Upper lobe of left lung (tissue), 6 donors: ENCODE measurements at regions not wholly inside any gene's neighbourhood (a gene's known extent, or its start where the extent isn't known, plus 50 kb on each side); places are given as distances from the start of the nearest gene placed in this dataset.

Experiments used
- ATAC-seq, 2 donors: fragments of 200-7000 bp; cut with Tn5 transposase; one replicate each; pipeline ENCODE4 v1.9.1; 2022; ENCODE audit warnings: mild to moderate bottlenecking in 2 of 2, moderate library complexity in 2 of 2; ENCODE audit not compliant: low FRiP score in 2 of 2
- DNase-seq, 2 donors: peaks; one replicate each; pipeline ENCODE4 v3.0.0-alpha.2; 2019 to 2020
- H3K27ac ChIP-seq, 4 donors: fragments of 200-600 bp; sonication (generic); one replicate each; pipeline ENCODE4 v1.5.1; 2016 to 2019
- H3K27me3 ChIP-seq, 4 donors: fragments of 200-600 bp; sonication (generic); one replicate each; pipeline ENCODE4 v1.5.1; 2017 to 2019
- H3K36me3 ChIP-seq, 4 donors: fragments of 200-600 bp; sonication (generic); one replicate each; pipeline ENCODE4 v1.5.1; 2016 to 2019
- H3K4me1 ChIP-seq, 4 donors: fragments of 200-600 bp; sonication (generic); one replicate each; pipeline ENCODE4 v1.5.1; 2018 to 2019
- H3K4me3 ChIP-seq, 4 donors: fragments of 200-600 bp; sonication (generic); one replicate each; pipeline ENCODE4 v1.5.1; 2017 to 2019; ENCODE audit warnings: mild to moderate bottlenecking in 2 of 4, moderate library complexity in 1 of 4
- H3K9me3 ChIP-seq, 4 donors: fragments of 200-600 bp; sonication (generic); one replicate each; pipeline ENCODE4 v1.5.1; 2018 to 2019
- CTCF ChIP-seq, 6 experiments: fragments of 450-650 bp in 4 of 6; fragments of 200-600 bp in 2 of 6; sonication (generic) in 2 of 6; IDR thresholded peaks; one replicate each; pipeline ENCODE4 v1.5.1; 2016 to 2019; ENCODE audit warnings: antibody characterized with exemption in 6 of 6
- EP300 ChIP-seq, 4 donors: sonication (generic); formaldehyde crosslinking; IDR thresholded peaks; one replicate each; pipeline ENCODE4 v1.5.1; 2017; ENCODE audit warnings: antibody characterized with exemption in 4 of 4, control low read depth in 2 of 4
- POLR2A ChIP-seq, 4 donors: fragments of 450-650 bp; IDR thresholded peaks; one replicate each; pipeline ENCODE4 v1.5.1; 2016 to 2017; ENCODE audit warnings: antibody characterized with exemption in 4 of 4, mild to moderate bottlenecking in 2 of 4
- POLR2AphosphoS5 ChIP-seq, 2 donors: sonication (generic); formaldehyde crosslinking; IDR thresholded peaks; one replicate each; pipeline ENCODE4 v1.5.1; 2017; ENCODE audit warnings: antibody characterized with exemption in 2 of 2
- WGBS, 2 donors: methylation state at CpG; one replicate each; pipeline ENCODE4 v1.1.5; 2017 to 2018; 5-methylcytosine and 5-hydroxymethylcytosine counted together
- donor health status: DM: no; HTN: no; CAD: no; lungs with moderate emphysema.
- donor health status: DM: no; HTN: yes; CAD: no; lungs with severe emphysema.

- Histone ChIP-seq H3K4me3 (no peak overlapping the region), H3K27me3 (no peaks in the 10 kb centered on the region), H3K36me3 (no peaks in the 10 kb centered on the region), H3K4me1 (peaks cover 0 to 13% (median 4%) of the 10 kb centered on the region in 4 donors), H3K9me3 (no peaks in the 10 kb centered on the region), H3K27ac (no peak overlapping the region)
- DNase-seq: peak in 1 of 2 donors; percentile 51
- TF ChIP-seq POLR2AphosphoS5 (IDR thresholded peaks at IDR 0.05) (no peak), CTCF (IDR thresholded peaks at IDR 0.05) (no peak), EP300 (IDR thresholded peaks at IDR 0.05) (no peak), POLR2A (IDR thresholded peaks at IDR 0.05) (no peak)
- WGBS, 2 donors: 38 to 44% methylated on average over 4 of the region's 4 CpGs
- ATAC-seq: no peak
Measured at GRCh38 chr2:64797881-64798575, 144.3 kb upstream of the SERTAD2 start.

GRCh38 chr2:64799592-64800252, 146.0 kb upstream of the SERTAD2 start:
- no peak overlapping the region for H3K4me3 ChIP-seq
- WGBS, 2 donors: 93 to 100% methylated on average over 4 of the region's 4 CpGs
- no peaks in the 10 kb centered on the region for H3K27me3 ChIP-seq
- DNase-seq (no peak), ATAC-seq (no peak)
- peaks cover 0 to 13% (median 4%) of the 10 kb centered on the region in 4 donors for H3K4me1 ChIP-seq
- H3K36me3 ChIP-seq: no peaks in the 10 kb centered on the region
- no peaks in the 10 kb centered on the region for H3K9me3 ChIP-seq
- no peak for TF ChIP-seq POLR2AphosphoS5 (IDR thresholded peaks at IDR 0.05)
- no peak for TF ChIP-seq EP300 (IDR thresholded peaks at IDR 0.05)
- TF ChIP-seq POLR2A (IDR thresholded peaks at IDR 0.05): no peak
- TF ChIP-seq CTCF (IDR thresholded peaks at IDR 0.05): no peak
- H3K27ac ChIP-seq: no peak overlapping the region

GRCh38 chr2:64803776-64804175, 150.1 kb upstream of the SERTAD2 start:
- no peak overlapping the region for H3K4me3 ChIP-seq
- no peak for TF ChIP-seq CTCF (IDR thresholded peaks at IDR 0.05)
- TF ChIP-seq EP300 (IDR thresholded peaks at IDR 0.05): no peak
- no peak for TF ChIP-seq POLR2A (IDR thresholded peaks at IDR 0.05)
- no peak for TF ChIP-seq POLR2AphosphoS5 (IDR thresholded peaks at IDR 0.05)
- H3K4me1 ChIP-seq: no peaks in the 10 kb centered on the region

GRCh38 chr2:64804651-64805050, 150.9 kb upstream of the SERTAD2 start:
- whole genome bisulfite sequencing, 2 donors: 84 to 93% methylated on average over 3 of the region's 3 CpGs
- ATAC-seq: no peak
- H3K27ac ChIP-seq: no peak overlapping the region

More at GRCh38 chr2:64803776-64804175, 150.1 kb upstream of the SERTAD2 start:
- DNase-seq: no peak
- H3K27ac ChIP-seq: no peak overlapping the region
- H3K27me3 ChIP-seq: no peaks in the 10 kb centered on the region
- 83 to 94% methylated on average over 2 of the region's 2 CpGs for WGBS, 2 donors
- no peak for ATAC-seq
- H3K9me3 ChIP-seq: no peaks in the 10 kb centered on the region
- H3K36me3 ChIP-seq: no peaks in the 10 kb centered on the region

More at GRCh38 chr2:64804651-64805050, 150.9 kb upstream of the SERTAD2 start:
- Histone ChIP-seq H3K4me3 (no peak overlapping the region), H3K4me1 (no peaks in the 10 kb centered on the region), H3K9me3 (no peaks in the 10 kb centered on the region), H3K36me3 (no peaks in the 10 kb centered on the region), H3K27me3 (no peaks in the 10 kb centered on the region)
- no peak for DNase-seq
- TF ChIP-seq EP300 (IDR thresholded peaks at IDR 0.05) (no peak), POLR2A (IDR thresholded peaks at IDR 0.05) (no peak), POLR2AphosphoS5 (IDR thresholded peaks at IDR 0.05) (no peak), CTCF (IDR thresholded peaks at IDR 0.05) (no peak)
